Lower lobe of right lung (tissue), 2 donors: ENCODE measurements at regions not wholly inside any gene's neighbourhood (a gene's known extent, or its start where the extent isn't known, plus 50 kb on each side); places are given as distances from the start of the nearest gene placed in this dataset.

Experiments
- ATAC-seq, 2 donors: fragments of 200-7000 bp; cut with Tn5 transposase; one replicate each; pipeline ENCODE4 v1.9.1; 2020 to 2022; ENCODE audit warnings: mild to moderate bottlenecking in 2 of 2, moderate library complexity in 2 of 2
- DNase-seq: peaks from one replicate; pipeline ENCODE4 v3.0.0-alpha.2; 2020
- H3K27ac ChIP-seq: fragments of 200-600 bp; one replicate; pipeline ENCODE4 v1.8.0; 2022
- H3K27me3 ChIP-seq: fragments of 200-600 bp; one replicate; pipeline ENCODE4 v1.8.0; 2022; ENCODE audit warnings: low read depth
- H3K36me3 ChIP-seq: fragments of 200-600 bp; one replicate; pipeline ENCODE4 v1.8.0; 2022; ENCODE audit warnings: mild to moderate bottlenecking
- H3K4me1 ChIP-seq: fragments of 200-600 bp; one replicate; pipeline ENCODE4 v1.8.0; 2022
- H3K4me3 ChIP-seq: fragments of 200-600 bp; one replicate; pipeline ENCODE4 v1.8.0; 2022; ENCODE audit warnings: mild to moderate bottlenecking
- H3K9me3 ChIP-seq: fragments of 200-600 bp; one replicate; pipeline ENCODE4 v1.8.0; 2022
- intact Hi-C: fragments of 100-400 bp; cut with DNase I; formaldehyde crosslinking; loops from one replicate; pipeline ENCODE4 v1.11.0; 2022
- TF ChIP-seq, protein P1 (sequence below): fragments of 200-600 bp; IDR thresholded peaks from one replicate; pipeline ENCODE4 v1.8.0; 2022; ENCODE audit warnings: antibody characterized with exemption, mild to moderate bottlenecking
- donor health status: DM: no; HTN: yes; CAD: no; lungs with severe emphysema.

DNA sequence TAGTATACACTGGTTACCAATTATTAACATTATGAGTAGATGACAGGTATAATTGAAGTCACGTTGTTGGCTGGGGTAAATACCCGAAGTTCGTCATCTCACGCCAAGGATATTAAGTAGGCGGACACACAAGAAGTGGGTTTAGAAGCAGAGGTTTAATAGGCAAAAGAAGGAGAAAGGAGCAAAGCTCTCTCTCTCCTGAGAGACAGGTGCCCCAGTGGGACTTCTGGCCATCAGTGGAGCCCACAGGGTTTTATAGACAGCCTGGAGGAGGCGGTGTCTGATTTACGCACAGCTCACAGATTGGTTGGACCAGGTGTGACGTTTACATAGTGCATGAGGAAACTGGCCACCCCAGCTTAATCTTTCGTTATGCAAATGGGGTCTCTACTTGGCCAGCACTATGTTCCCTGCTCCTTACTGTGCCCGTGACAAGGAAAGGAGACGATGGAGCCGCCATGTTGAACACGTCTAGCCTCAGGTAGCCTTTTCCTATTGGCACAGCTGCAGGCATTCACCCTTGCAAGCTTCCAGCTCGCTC lies 128.8 kb upstream of the KYNU start:
- intact Hi-C loops: no loop called here
- ATAC-seq (no peak), DNase-seq (no peak)
- Histone ChIP-seq H3K36me3 (no peaks in the 10 kb centered on the region), H3K27me3 (no peaks in the 10 kb centered on the region), H3K27ac (no peak overlapping the region), H3K4me1 (no peaks in the 10 kb centered on the region), H3K9me3 (no peaks in the 10 kb centered on the region), H3K4me3 (no peak overlapping the region)
- TF ChIP-seq, protein P1, sequence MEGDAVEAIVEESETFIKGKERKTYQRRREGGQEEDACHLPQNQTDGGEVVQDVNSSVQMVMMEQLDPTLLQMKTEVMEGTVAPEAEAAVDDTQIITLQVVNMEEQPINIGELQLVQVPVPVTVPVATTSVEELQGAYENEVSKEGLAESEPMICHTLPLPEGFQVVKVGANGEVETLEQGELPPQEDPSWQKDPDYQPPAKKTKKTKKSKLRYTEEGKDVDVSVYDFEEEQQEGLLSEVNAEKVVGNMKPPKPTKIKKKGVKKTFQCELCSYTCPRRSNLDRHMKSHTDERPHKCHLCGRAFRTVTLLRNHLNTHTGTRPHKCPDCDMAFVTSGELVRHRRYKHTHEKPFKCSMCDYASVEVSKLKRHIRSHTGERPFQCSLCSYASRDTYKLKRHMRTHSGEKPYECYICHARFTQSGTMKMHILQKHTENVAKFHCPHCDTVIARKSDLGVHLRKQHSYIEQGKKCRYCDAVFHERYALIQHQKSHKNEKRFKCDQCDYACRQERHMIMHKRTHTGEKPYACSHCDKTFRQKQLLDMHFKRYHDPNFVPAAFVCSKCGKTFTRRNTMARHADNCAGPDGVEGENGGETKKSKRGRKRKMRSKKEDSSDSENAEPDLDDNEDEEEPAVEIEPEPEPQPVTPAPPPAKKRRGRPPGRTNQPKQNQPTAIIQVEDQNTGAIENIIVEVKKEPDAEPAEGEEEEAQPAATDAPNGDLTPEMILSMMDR: no peak

GRCh38 chr2:142745691-142746090 lies 131.8 kb upstream of the KYNU start:
- ATAC-seq: no peak
- H3K27me3 ChIP-seq: no peaks in the 10 kb centered on the region
- intact Hi-C loops: no loop called here
- no peaks in the 10 kb centered on the region for H3K9me3 ChIP-seq
- H3K36me3 ChIP-seq: no peaks in the 10 kb centered on the region
- no peak overlapping the region for H3K27ac ChIP-seq
- DNase-seq: no peak
- no peak overlapping the region for H3K4me3 ChIP-seq
- TF ChIP-seq, protein P1: no peak
- no peaks in the 10 kb centered on the region for H3K4me1 ChIP-seq

DNA sequence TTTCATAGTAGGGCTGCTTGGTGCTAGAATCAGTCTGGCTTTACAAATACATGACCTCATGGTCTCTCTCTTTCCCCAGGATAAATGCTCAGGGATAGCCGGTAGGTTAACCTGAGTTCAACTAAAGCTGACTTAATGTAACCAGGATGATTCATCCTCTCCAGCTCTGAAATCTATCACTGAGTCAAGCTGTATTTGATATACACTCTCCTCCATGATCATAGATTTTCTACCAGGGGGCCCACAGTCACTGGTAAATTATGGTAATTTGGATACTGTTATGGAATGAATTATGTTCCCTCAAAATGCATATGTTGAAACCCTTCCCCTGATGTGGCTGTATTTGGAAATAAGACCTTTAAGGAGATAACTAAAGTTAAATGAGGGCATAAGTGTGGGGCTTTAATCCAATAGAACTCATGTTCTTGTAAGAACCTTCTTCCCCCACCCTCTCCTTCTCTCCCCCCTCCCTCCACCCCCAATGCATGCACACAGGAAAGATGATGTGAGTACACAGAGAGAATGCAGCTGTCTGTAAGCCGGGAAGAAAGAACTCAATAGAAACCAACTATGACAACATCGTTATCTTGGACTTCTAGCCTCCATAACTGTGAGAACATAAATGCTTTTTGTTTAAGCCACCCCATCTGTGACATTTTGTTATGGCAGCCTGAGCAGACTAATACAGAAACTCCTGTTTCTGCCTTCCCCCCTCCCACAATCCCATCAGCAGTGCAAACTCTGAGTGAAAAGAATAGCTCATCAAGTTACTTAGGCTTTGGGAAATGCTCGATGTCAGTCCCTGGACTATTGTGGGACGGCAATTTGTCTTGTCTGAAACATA lies 134.9 kb upstream of the KYNU start:
- no peak for DNase-seq
- ATAC-seq: no peak

DNA sequence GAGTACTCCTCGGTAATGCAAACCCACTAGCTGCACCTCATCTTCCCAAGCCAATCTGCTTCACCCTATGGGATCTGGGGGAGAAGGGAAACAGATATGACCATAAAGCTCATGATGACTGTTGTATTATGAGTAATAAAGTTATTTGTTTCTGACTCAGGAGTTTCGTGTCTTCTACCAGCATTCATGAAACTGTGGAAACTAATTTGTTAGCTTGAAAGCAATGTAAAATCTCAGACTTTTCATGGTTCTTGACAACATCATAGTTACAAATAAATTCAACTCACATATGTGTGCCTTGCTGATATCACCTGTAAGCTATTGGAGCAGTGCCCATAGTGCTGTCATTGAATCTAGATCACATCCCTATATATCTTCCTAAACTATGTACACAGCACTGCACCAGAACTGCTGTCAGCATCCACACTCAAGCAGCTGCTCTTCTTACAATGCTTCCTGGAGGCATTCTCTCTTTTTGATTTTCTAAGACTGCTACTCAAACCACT lies 135.6 kb upstream of the KYNU start:
- TF ChIP-seq, protein P1: no peak
- H3K4me3 ChIP-seq: no peak overlapping the region
- no peaks in the 10 kb centered on the region for H3K27me3 ChIP-seq
- no peaks in the 10 kb centered on the region for H3K36me3 ChIP-seq
- no peak overlapping the region for H3K27ac ChIP-seq
- DNase-seq (no peak), ATAC-seq (no peak)
- intact Hi-C loops: no loop called here
- no peaks in the 10 kb centered on the region for H3K4me1 ChIP-seq
- H3K9me3 ChIP-seq: no peaks in the 10 kb centered on the region

More for the DNA sequence above, 134.9 kb upstream of the KYNU start:
- no peaks in the 10 kb centered on the region for H3K36me3 ChIP-seq
- H3K27me3 ChIP-seq: no peaks in the 10 kb centered on the region
- intact Hi-C loops: no loop called here
- H3K4me1 ChIP-seq: no peaks in the 10 kb centered on the region
- H3K9me3 ChIP-seq: no peaks in the 10 kb centered on the region
- no peak overlapping the region for H3K4me3 ChIP-seq
- no peak overlapping the region for H3K27ac ChIP-seq
- TF ChIP-seq, protein P1: no peak

GRCh38 chr2:142734770-142735169 lies 142.7 kb upstream of the KYNU start:
- DNase-seq: no peak
- TF ChIP-seq, protein P1: no peak
- Histone ChIP-seq H3K36me3 (no peaks in the 10 kb centered on the region), H3K4me3 (no peak overlapping the region), H3K9me3 (no peaks in the 10 kb centered on the region), H3K27me3 (no peaks in the 10 kb centered on the region), H3K4me1 (no peaks in the 10 kb centered on the region), H3K27ac (no peak overlapping the region)
- ATAC-seq: no peak
- intact Hi-C loops: no loop called here
